ENCODE measurements at regions not wholly inside any gene's neighbourhood (a gene's known extent, or its start where the extent isn't known, plus 50 kb on each side); places are given as distances from the start of the nearest gene placed in this dataset.

DNA sequence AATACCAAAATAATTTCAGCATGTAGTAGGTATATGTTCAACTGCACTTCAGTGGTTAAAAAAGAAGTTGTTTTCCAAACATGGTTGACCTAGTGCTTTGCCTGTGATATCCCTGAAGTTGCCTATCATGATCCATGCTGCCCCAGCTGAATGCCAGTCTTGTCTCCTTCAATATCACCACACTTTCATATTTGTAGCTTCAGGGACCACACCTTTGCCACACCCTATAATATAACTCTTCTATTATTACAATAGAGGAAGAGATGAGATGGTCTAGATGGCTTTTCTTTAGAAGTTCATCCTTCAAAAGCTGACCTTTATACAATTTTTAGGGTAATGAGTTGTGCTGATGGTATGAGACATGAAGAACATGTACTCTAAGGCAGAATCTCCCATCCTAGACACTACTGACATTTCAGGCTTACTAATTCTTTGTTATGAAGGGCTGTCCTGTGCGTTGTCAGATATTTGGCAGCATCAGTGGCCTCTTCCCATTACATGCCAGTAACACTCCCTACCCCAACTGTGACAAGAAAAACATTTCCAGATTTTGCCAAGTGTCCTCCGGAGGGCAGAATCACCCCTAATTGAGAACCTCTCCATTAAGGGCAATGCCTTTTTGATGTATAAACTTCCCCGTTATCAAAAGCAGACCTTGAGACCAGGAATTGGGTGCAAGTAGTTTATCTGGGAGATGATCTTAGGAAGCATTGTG is 76.2 kb upstream of the PLCL2 start:
- Mint-ChIP-seq H3K27me3 (ENCODE audit: unreplicated experiment) (peaks cover 59% of the 10 kb centered on the region), H3K4me3 (ENCODE audit: unreplicated experiment) (no peak overlapping the region), H3K9me3 (ENCODE audit: unreplicated experiment) (no peaks in the 10 kb centered on the region), H3K4me1 (ENCODE audit: unreplicated experiment) (no peaks in the 10 kb centered on the region), H3K36me3 (ENCODE audit: unreplicated experiment) (no peaks in the 10 kb centered on the region), H3K27ac (ENCODE audit: unreplicated experiment) (no peak overlapping the region)
- peak; percentile 10 for TF ChIP-seq CTCF (IDR thresholded peaks at IDR 0.05)
- no peak for DNase-seq (ENCODE audit: extremely low spot score, unreplicated experiment)

GRCh38 chr3:16809482-16809881 is 75.3 kb upstream of the PLCL2 start:
- no peak overlapping the region for H3K4me3 Mint-ChIP-seq (ENCODE audit: unreplicated experiment)
- peaks cover 58% of the 10 kb centered on the region for H3K27me3 Mint-ChIP-seq (ENCODE audit: unreplicated experiment)
- H3K36me3 Mint-ChIP-seq (ENCODE audit: unreplicated experiment), result no peaks in the 10 kb centered on the region
- no peak for DNase-seq (ENCODE audit: extremely low spot score, unreplicated experiment)
- no peak overlapping the region for H3K27ac Mint-ChIP-seq (ENCODE audit: unreplicated experiment)
- H3K4me1 Mint-ChIP-seq (ENCODE audit: unreplicated experiment), result no peaks in the 10 kb centered on the region
- no peak for TF ChIP-seq CTCF (IDR thresholded peaks at IDR 0.05)
- no peaks in the 10 kb centered on the region for H3K9me3 Mint-ChIP-seq (ENCODE audit: unreplicated experiment)

DNA sequence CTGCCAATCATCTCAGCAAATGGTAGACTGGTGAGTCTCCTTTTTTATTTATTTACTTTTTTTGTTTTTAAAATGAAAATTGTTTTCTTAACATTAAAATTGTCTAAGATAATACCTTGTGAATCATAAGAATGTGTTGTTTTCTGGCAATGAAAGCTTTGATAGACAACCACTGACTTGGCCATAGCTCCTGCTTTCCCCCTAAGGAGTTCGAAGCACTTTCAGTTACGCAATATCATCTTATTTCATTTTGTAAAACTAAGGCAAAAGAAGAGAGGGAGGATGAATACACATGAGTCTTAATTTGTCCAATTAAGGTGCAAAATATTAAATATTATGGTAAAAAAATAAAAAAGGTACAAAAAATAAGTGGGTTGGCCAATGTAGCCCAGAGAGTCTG is 74.8 kb upstream of the PLCL2 start:
- DNase-seq (ENCODE audit: extremely low spot score, unreplicated experiment), result no peak
- TF ChIP-seq CTCF (IDR thresholded peaks at IDR 0.05), result no peak
- Mint-ChIP-seq H3K36me3 (ENCODE audit: unreplicated experiment) (no peaks in the 10 kb centered on the region), H3K9me3 (ENCODE audit: unreplicated experiment) (no peaks in the 10 kb centered on the region), H3K4me1 (ENCODE audit: unreplicated experiment) (no peaks in the 10 kb centered on the region), H3K4me3 (ENCODE audit: unreplicated experiment) (no peak overlapping the region), H3K27ac (ENCODE audit: unreplicated experiment) (no peak overlapping the region), H3K27me3 (ENCODE audit: unreplicated experiment) (peaks cover 56% of the 10 kb centered on the region)

DNA sequence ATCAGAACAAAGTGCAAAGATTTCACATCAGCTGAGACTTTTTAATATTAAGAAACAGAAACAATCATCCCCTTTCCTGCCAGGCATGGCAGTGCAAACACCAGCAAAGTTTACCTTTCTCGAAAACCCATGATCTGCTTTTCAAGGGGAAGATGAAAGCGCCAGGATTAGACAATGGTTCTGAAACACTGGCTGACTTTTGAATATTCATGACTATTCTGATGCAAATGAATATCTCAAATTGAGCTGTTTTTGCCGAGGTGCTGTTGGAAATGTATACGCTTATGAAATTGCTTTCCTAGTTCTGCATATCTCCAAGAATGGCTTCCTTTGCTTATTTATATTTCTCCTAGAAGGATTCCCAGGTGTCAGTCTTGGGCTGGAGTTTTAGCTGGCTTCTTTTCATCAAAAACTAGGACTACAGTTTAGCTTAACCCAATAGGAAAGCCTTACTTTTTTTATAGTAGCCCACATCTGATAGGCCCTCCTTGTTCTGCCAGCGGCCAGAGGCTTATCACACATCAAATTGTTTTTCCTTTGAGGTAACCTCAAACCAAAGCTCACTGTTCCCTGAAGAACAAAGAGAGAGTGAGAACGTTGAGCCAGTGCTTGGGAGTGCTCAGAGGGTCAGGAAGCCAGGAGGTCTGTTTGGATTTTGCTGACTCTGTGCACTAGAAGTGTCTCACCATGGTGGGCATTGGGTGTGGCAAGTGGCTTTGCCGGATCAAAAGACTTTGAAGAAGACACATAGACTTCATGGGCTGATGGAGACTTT is 74.0 kb upstream of the PLCL2 start:
- no peak for DNase-seq (ENCODE audit: extremely low spot score, unreplicated experiment)
- no peaks in the 10 kb centered on the region for H3K4me1 Mint-ChIP-seq (ENCODE audit: unreplicated experiment)
- H3K4me3 Mint-ChIP-seq (ENCODE audit: unreplicated experiment), result no peak overlapping the region
- no peak overlapping the region for H3K27ac Mint-ChIP-seq (ENCODE audit: unreplicated experiment)
- H3K36me3 Mint-ChIP-seq (ENCODE audit: unreplicated experiment), result no peaks in the 10 kb centered on the region
- peaks cover 55% of the 10 kb centered on the region for H3K27me3 Mint-ChIP-seq (ENCODE audit: unreplicated experiment)
- H3K9me3 Mint-ChIP-seq (ENCODE audit: unreplicated experiment), result no peaks in the 10 kb centered on the region
- TF ChIP-seq CTCF (IDR thresholded peaks at IDR 0.05), result no peak

DNA sequence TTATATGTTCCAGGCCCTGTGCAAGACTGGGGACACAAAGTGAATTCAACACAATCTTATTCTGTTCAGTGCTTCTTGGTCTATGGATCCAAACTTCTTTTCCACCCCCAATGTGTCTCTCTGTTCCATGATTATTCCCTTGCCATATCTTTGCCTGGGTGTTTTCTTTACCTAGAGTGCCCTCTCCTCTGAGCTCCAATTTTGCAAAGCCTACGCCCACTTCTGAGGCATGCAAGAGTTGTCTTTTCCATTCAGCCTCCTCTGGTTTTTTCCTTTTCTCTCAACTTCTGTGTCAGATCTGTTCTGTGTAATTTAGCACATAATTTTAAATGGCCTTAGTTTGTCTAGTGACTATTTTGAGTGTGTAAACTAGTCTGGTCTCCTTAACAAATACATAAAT is 72.8 kb upstream of the PLCL2 start:
- Mint-ChIP-seq H3K4me3 (ENCODE audit: unreplicated experiment) (no peak overlapping the region), H3K4me1 (ENCODE audit: unreplicated experiment) (no peaks in the 10 kb centered on the region)

More for the DNA sequence above, 72.8 kb upstream of the PLCL2 start:
- Mint-ChIP-seq H3K27ac (ENCODE audit: unreplicated experiment) (no peak overlapping the region), H3K9me3 (ENCODE audit: unreplicated experiment) (no peaks in the 10 kb centered on the region), H3K27me3 (ENCODE audit: unreplicated experiment) (peaks cover 47% of the 10 kb centered on the region), H3K36me3 (ENCODE audit: unreplicated experiment) (no peaks in the 10 kb centered on the region)
- no peak for DNase-seq (ENCODE audit: extremely low spot score, unreplicated experiment)
- TF ChIP-seq CTCF (IDR thresholded peaks at IDR 0.05), result no peak
